ENCODE measurements at regions not wholly inside any gene's neighbourhood (a gene's known extent, or its start where the extent isn't known, plus 50 kb on each side); places are given as distances from the start of the nearest gene placed in this dataset.

DNA sequence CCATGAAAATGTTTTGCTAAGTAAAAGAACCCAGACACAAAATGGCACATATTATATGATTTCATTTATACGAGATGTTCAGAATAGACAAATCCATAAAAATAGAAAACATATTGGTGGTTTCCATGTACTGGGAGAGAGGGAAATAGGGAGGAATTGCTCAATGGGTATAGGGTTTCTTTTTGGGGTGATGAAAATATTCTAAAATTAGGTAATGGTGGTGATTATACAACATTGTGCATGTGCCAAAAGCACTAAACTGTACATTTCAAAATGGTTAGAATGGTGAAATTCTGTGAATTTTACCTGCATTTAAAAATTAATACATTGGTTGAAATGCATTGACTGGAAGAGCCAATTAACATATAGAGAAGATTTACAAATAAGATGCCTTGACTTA lies 613.9 kb downstream of the TNS3 start:
- no peak for DNase-seq (ENCODE audit: low read depth, low spot score)
- POLR2A ChIA-PET = no interaction called here

More for the DNA sequence above, 613.9 kb downstream of the TNS3 start:
- intact Hi-C loops (cut with micrococcal nuclease) = no loop called here
- Histone ChIP-seq H3K36me3 (ENCODE audit: control insufficient read depth in 1 of 2, insufficient read depth in 2 of 2, low read length in 2 of 2) (no peaks in the 10 kb centered on the region), H2AFZ (ENCODE audit: low read depth, low read length, poor library complexity, severe bottlenecking) (no peak overlapping the region), H3K9ac (ENCODE audit: low read length) (no peak overlapping the region), H3K9me3 (ENCODE audit: control insufficient read depth in 1 of 2, insufficient read depth in 1 of 2, low read depth in 1 of 2, low read length in 2 of 2) (peaks cover 4 to 5% of the 10 kb centered on the region in 2 experiments; a peak in 3 of 4 replicates), H3K4me2 (ENCODE audit: low read length) (no peak overlapping the region), H4K20me1 (ENCODE audit: insufficient read depth) (no peaks in the 10 kb centered on the region), H3K27ac (ENCODE audit: low read depth, low read length) (no peak overlapping the region), H3K27me3 (ENCODE audit: insufficient read depth, low read length) (no peaks in the 10 kb centered on the region), H3K9me2 (ENCODE audit: insufficient read depth) (no peaks in the 10 kb centered on the region), H3K4me3 (replicated peaks in 1 of 2; ENCODE audit: low read depth in 1 of 2, low read length in 2 of 2) (no peak overlapping the region), H3K4me1 (ENCODE audit: control insufficient read depth in 1 of 2, insufficient read depth in 2 of 2, low read length in 2 of 2) (peaks cover 5 to 8% of the 10 kb centered on the region in 2 experiments; a peak in 3 of 4 replicates), H3K79me2 (ENCODE audit: insufficient read depth, low read length) (no peaks in the 10 kb centered on the region)
- ATAC-seq = no peak
- BruUV-seq (replicated peaks) = no TSS peak
- no peak for TF ChIP-seq EZH2 (IDR thresholded peaks at IDR 0.05)
- TF ChIP-seq SRF (IDR thresholded peaks at IDR 0.05; ENCODE audit: low read depth) = no peak
- TF ChIP-seq CEBPB (IDR thresholded peaks at IDR 0.05; ENCODE audit: low read depth) = no peak
- TF ChIP-seq REST (IDR thresholded peaks at IDR 0.05; ENCODE audit: low read depth) = no peak
- TF ChIP-seq ELF1 (IDR thresholded peaks at IDR 0.05; ENCODE audit: borderline replicate concordance, low read depth) = no peak
- no peak for TF ChIP-seq POLR2A (IDR thresholded peaks at IDR 0.05; ENCODE audit: borderline replicate concordance, extremely low read depth, insufficient read depth, insufficient read length)
- no peak for TF ChIP-seq ZFX (IDR thresholded peaks at IDR 0.05)
- no peak for TF ChIP-seq POLR2AphosphoS5 (IDR thresholded peaks at IDR 0.05; ENCODE audit: low read depth, low read length)
- TF ChIP-seq RAD21 (IDR thresholded peaks at IDR 0.05; ENCODE audit: low read depth) = no peak
- TF ChIP-seq ZNF274 (IDR thresholded peaks at IDR 0.05; ENCODE audit: low read depth, low read length) = no peak
- no peak for TF ChIP-seq SIN3A (IDR thresholded peaks at IDR 0.05; ENCODE audit: low read depth)
- no peak for TF ChIP-seq TCF7L2 (IDR thresholded peaks at IDR 0.05; ENCODE audit: borderline replicate concordance, extremely low read depth, insufficient read depth, insufficient read length)
- no peak for TF ChIP-seq JUND (IDR thresholded peaks at IDR 0.05)
- CTCF ChIA-PET = no interaction called here
- RAD21 ChIA-PET (ENCODE audit: low non-redundant PET in 1 of 2, low total read pairs in 2 of 2, uncharacterized antibody in 2 of 2, unreplicated experiment in 2 of 2) = no interaction called here
